ENCODE measurements at regions not wholly inside any gene's neighbourhood (a gene's known extent, or its start where the extent isn't known, plus 50 kb on each side); places are given as distances from the start of the nearest gene placed in this dataset.

- ATAC-seq: no peak
- TF ChIP-seq ZNF565 (CRISPR knock-in tag; conservative IDR thresholded peaks at IDR 0.05; ENCODE audit: low read depth): no peak
- TF ChIP-seq ESRRG (CRISPR knock-in tag; IDR thresholded peaks at IDR 0.05): no peak
- no peak for TF ChIP-seq ZC3H10 (CRISPR knock-in tag; IDR thresholded peaks at IDR 0.05)
- no peak for TF ChIP-seq OSR1 (CRISPR knock-in tag; IDR thresholded peaks at IDR 0.05)
These were observed 51.0 kb upstream of the BARX2 start for GRCh38 chr11:129324533-129325175.

GRCh38 chr11:129323896-129324502, 51.6 kb upstream of the BARX2 start:
- ATAC-seq: no peak
- no peak for TF ChIP-seq ARNTL (CRISPR knock-in tag; IDR thresholded peaks at IDR 0.05; ENCODE audit: borderline replicate concordance, low read depth)
- no peak for TF ChIP-seq TCF4 (CRISPR knock-in tag; IDR thresholded peaks at IDR 0.05; ENCODE audit: borderline replicate concordance)
- no peak for TF ChIP-seq ZNF565 (CRISPR knock-in tag; conservative IDR thresholded peaks at IDR 0.05; ENCODE audit: low read depth)
- TF ChIP-seq ZNF70 (CRISPR knock-in tag; IDR thresholded peaks at IDR 0.05): no peak
- TF ChIP-seq ESRRG (CRISPR knock-in tag; IDR thresholded peaks at IDR 0.05): no peak
- no peak for TF ChIP-seq RARB (CRISPR knock-in tag; IDR thresholded peaks at IDR 0.05)
- TF ChIP-seq ZC3H10 (CRISPR knock-in tag; IDR thresholded peaks at IDR 0.05): no peak
- no peak for TF ChIP-seq PPARA (CRISPR knock-in tag; IDR thresholded peaks at IDR 0.05; ENCODE audit: borderline replicate concordance)
- no peak for TF ChIP-seq POU6F1 (CRISPR knock-in tag; IDR thresholded peaks at IDR 0.05; ENCODE audit: borderline replicate concordance, low read depth)
- TF ChIP-seq TSHZ2 (CRISPR knock-in tag; IDR thresholded peaks at IDR 0.05): no peak
- no peak for TF ChIP-seq ISL1 (CRISPR knock-in tag; IDR thresholded peaks at IDR 0.05)
- no peak for TF ChIP-seq OSR1 (CRISPR knock-in tag; IDR thresholded peaks at IDR 0.05)
- no peak for TF ChIP-seq BACH2 (CRISPR knock-in tag; IDR thresholded peaks at IDR 0.05; ENCODE audit: borderline replicate concordance)

GRCh38 chr11:129322941-129323340, 52.7 kb upstream of the BARX2 start:
- TF ChIP-seq RARB (CRISPR knock-in tag; IDR thresholded peaks at IDR 0.05) (no peak), ZFP30 (CRISPR knock-in tag; IDR thresholded peaks at IDR 0.05) (no peak), ISL1 (CRISPR knock-in tag; IDR thresholded peaks at IDR 0.05) (no peak), TOX (CRISPR knock-in tag; IDR thresholded peaks at IDR 0.05; ENCODE audit: borderline replicate concordance) (no peak), CREB5 (CRISPR knock-in tag; IDR thresholded peaks at IDR 0.05; ENCODE audit: low read depth) (no peak), GLIS3 (CRISPR knock-in tag; IDR thresholded peaks at IDR 0.05) (no peak), SNAI2 (CRISPR knock-in tag; IDR thresholded peaks at IDR 0.05) (no peak), POU6F1 (CRISPR knock-in tag; IDR thresholded peaks at IDR 0.05; ENCODE audit: borderline replicate concordance, low read depth) (no peak)
- no peak for ATAC-seq

- TF ChIP-seq ESRRG (CRISPR knock-in tag; IDR thresholded peaks at IDR 0.05) (no peak), ZNF8 (CRISPR knock-in tag; IDR thresholded peaks at IDR 0.05) (no peak), ARNTL (CRISPR knock-in tag; IDR thresholded peaks at IDR 0.05; ENCODE audit: borderline replicate concordance, low read depth) (no peak)
- no peak for ATAC-seq
These were observed 54.6 kb upstream of the BARX2 start for GRCh38 chr11:129321076-129321475.

Measured in SK-N-SH treated with all-trans-retinoic acid at 6 μM for 48 hours (cell line).